ENCODE measurements at regions not wholly inside any gene's neighbourhood (a gene's known extent, or its start where the extent isn't known, plus 50 kb on each side); places are given as distances from the start of the nearest gene placed in this dataset.

GRCh38 chr6:14224359-14225103 is 107.0 kb downstream of the CD83 start:
- no peak for TF ChIP-seq CTCF (IDR thresholded peaks at IDR 0.05)
- TF ChIP-seq POLR2A (IDR thresholded peaks at IDR 0.05) = no peak
- no peak for TF ChIP-seq POLR2AphosphoS5 (IDR thresholded peaks at IDR 0.05)
- TF ChIP-seq EP300 (IDR thresholded peaks at IDR 0.05) = no peak
